MG63 (cell line): ENCODE measurements at regions not wholly inside any gene's neighbourhood (a gene's known extent, or its start where the extent isn't known, plus 50 kb on each side); places are given as distances from the start of the nearest gene placed in this dataset.

Source experiments
- DNase-seq: peaks from one replicate; pipeline ENCODE4 v3.0.0-alpha.2; 2020
- H3K27me3 ChIP-seq: fragments of 250-450 bp; sonication (Bioruptor Pico); 2 replicates; pipeline ENCODE4 v1.5.1; 2020; ENCODE audit warnings: mild to moderate bottlenecking, moderate library complexity
- H3K36me3 ChIP-seq: fragments of 250-450 bp; sonication (Bioruptor Pico); 2 replicates; pipeline ENCODE4 v1.5.1; 2020; ENCODE audit warnings: mild to moderate bottlenecking, moderate library complexity
- H3K4me3 ChIP-seq: fragments of 250-450 bp; sonication (Bioruptor Pico); 2 replicates; pipeline ENCODE4 v1.5.1; 2020; ENCODE audit warnings: mild to moderate bottlenecking, moderate library complexity
- H3K9me3 ChIP-seq: fragments of 250-450 bp; sonication (Bioruptor Pico); 2 replicates; pipeline ENCODE4 v1.5.1; 2020; ENCODE audit warnings: mild to moderate bottlenecking, moderate library complexity

DNA sequence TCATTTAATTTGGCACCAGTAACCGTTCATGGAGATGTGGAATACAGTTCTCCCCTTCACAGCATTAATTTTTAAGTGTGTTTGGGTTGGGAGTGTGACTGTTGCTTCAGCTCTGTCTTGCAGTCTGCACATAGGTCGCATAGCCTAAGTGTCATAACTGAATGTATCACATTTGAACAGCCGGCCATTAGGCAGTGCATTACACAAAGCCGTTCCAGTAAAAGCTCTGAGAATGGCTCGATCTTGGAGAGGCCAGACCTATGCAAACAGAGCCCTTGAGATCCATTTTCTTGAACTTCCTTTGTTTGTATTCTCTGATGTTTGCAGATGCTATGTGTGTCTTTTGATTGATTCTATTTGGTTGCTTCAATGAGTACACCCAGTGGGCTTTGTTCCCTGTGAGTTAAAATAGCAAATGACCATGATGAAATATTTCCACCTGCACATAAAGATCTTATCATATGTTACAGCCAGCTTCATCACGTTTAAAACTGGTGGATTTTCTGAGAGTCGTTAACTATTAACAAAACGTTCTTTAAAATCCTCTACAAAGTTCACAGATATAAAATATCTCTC, 1104.9 kb upstream of the SLC10A2 start:
- no peak overlapping the region for H3K4me3 ChIP-seq
- no peaks in the 10 kb centered on the region for H3K27me3 ChIP-seq
- DNase-seq: no peak
- H3K36me3 ChIP-seq: no peaks in the 10 kb centered on the region
- H3K9me3 ChIP-seq: no peaks in the 10 kb centered on the region

GRCh38 chr13:104163866-104164630, 1097.8 kb upstream of the SLC10A2 start:
- DNase-seq: no peak
- Histone ChIP-seq H3K27me3 (no peaks in the 10 kb centered on the region), H3K9me3 (no peaks in the 10 kb centered on the region), H3K4me3 (no peak overlapping the region), H3K36me3 (no peaks in the 10 kb centered on the region)

GRCh38 chr13:104160536-104160935, 1094.3 kb upstream of the SLC10A2 start:
- DNase-seq: no peak
- H3K4me3 ChIP-seq: no peak overlapping the region
- no peaks in the 10 kb centered on the region for H3K36me3 ChIP-seq
- no peaks in the 10 kb centered on the region for H3K9me3 ChIP-seq
- H3K27me3 ChIP-seq: no peaks in the 10 kb centered on the region

GRCh38 chr13:104143760-104144416, 1077.7 kb upstream of the SLC10A2 start:
- no peaks in the 10 kb centered on the region for H3K36me3 ChIP-seq
- no peak overlapping the region for H3K4me3 ChIP-seq
- DNase-seq: no peak
- H3K27me3 ChIP-seq: no peaks in the 10 kb centered on the region
- H3K9me3 ChIP-seq: no peaks in the 10 kb centered on the region

- no peak overlapping the region for H3K4me3 ChIP-seq
- no peak for DNase-seq
- H3K27me3 ChIP-seq: no peaks in the 10 kb centered on the region
- no peaks in the 10 kb centered on the region for H3K36me3 ChIP-seq
- H3K9me3 ChIP-seq: no peaks in the 10 kb centered on the region
Measured at GRCh38 chr13:104140552-104140951, 1074.3 kb upstream of the SLC10A2 start.

GRCh38 chr13:104137416-104137815, 1071.2 kb upstream of the SLC10A2 start:
- Histone ChIP-seq H3K36me3 (no peaks in the 10 kb centered on the region), H3K4me3 (no peak overlapping the region), H3K27me3 (no peaks in the 10 kb centered on the region), H3K9me3 (no peaks in the 10 kb centered on the region)
- DNase-seq: no peak

- H3K36me3 ChIP-seq: no peaks in the 10 kb centered on the region
- no peak overlapping the region for H3K4me3 ChIP-seq
- no peaks in the 10 kb centered on the region for H3K27me3 ChIP-seq
- H3K9me3 ChIP-seq: no peaks in the 10 kb centered on the region
- no peak for DNase-seq
Measured at GRCh38 chr13:104132849-104133248, 1066.6 kb upstream of the SLC10A2 start.

- DNase-seq: peak; percentile 2
Measured at GRCh38 chr13:104114101-104114500, 1047.9 kb upstream of the SLC10A2 start.

DNA sequence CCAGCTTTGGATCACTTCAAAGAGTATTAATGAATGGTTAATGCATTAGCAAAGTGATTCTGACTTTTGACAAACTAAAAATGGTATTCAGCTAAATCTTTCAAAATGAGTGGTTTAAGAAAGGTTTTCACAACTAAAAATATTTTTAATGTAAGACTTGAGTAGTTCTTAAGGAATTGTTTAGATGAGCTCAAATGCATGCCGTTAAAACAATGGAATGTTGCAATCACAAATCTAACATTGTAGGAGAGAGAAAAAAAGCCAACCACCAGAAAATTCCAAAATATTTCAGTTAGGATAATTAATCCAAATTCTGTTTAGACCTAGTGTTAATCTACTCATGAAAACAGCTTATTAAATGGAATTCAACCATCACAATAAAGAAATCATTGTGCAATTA, 1044.8 kb upstream of the SLC10A2 start:
- no peaks in the 10 kb centered on the region for H3K36me3 ChIP-seq
- H3K9me3 ChIP-seq: no peaks in the 10 kb centered on the region; the same call in 1 of the 2 replicates
- H3K4me3 ChIP-seq: no peak overlapping the region
- no peaks in the 10 kb centered on the region for H3K27me3 ChIP-seq
- no peak for DNase-seq

More at GRCh38 chr13:104114101-104114500, 1047.9 kb upstream of the SLC10A2 start:
- Histone ChIP-seq H3K4me3 (no peak overlapping the region), H3K27me3 (no peaks in the 10 kb centered on the region), H3K36me3 (no peaks in the 10 kb centered on the region), H3K9me3 (no peaks in the 10 kb centered on the region; the same call in 1 of the 2 replicates)

GRCh38 chr13:104106705-104107393, 1040.6 kb upstream of the SLC10A2 start:
- no peak for DNase-seq
- Histone ChIP-seq H3K36me3 (no peaks in the 10 kb centered on the region), H3K27me3 (no peaks in the 10 kb centered on the region), H3K9me3 (no peaks in the 10 kb centered on the region; the same call in 1 of the 2 replicates), H3K4me3 (no peak overlapping the region)

GRCh38 chr13:104105418-104106355, 1039.5 kb upstream of the SLC10A2 start:
- no peak overlapping the region for H3K4me3 ChIP-seq
- no peaks in the 10 kb centered on the region; the same call in 1 of the 2 replicates for H3K9me3 ChIP-seq
- DNase-seq: no peak
- no peaks in the 10 kb centered on the region for H3K27me3 ChIP-seq
- no peaks in the 10 kb centered on the region for H3K36me3 ChIP-seq

GRCh38 chr13:104099750-104100149, 1033.5 kb upstream of the SLC10A2 start:
- no peaks in the 10 kb centered on the region for H3K36me3 ChIP-seq
- no peak for DNase-seq
- H3K27me3 ChIP-seq: no peaks in the 10 kb centered on the region
- H3K4me3 ChIP-seq: no peak overlapping the region
- no peaks in the 10 kb centered on the region for H3K9me3 ChIP-seq

- DNase-seq: peak; percentile 43
- no peaks in the 10 kb centered on the region for H3K27me3 ChIP-seq
Measured at GRCh38 chr13:104098421-104098820, 1032.2 kb upstream of the SLC10A2 start.

DNA sequence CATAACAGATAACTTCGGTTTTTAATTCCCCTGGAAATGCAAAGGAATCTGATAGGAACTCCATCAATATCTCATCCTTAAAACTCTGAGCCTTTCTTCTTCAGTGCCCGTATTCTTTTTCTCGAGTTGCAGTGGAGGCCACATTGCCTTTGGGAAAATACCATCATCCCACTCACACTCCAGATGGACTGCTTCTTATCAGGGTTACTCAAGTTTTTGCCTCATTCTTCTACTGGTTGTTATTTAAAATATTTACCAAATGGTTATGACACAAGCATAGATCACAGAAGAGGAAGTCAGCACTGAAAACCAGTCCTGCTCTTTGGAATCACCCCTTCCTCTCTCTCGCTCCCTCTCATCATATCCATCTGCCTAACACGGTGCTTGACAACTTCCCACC, 1020.5 kb upstream of the SLC10A2 start:
- no peaks in the 10 kb centered on the region for H3K9me3 ChIP-seq
- no peak for DNase-seq
- no peaks in the 10 kb centered on the region for H3K36me3 ChIP-seq
- no peak overlapping the region for H3K4me3 ChIP-seq
- no peaks in the 10 kb centered on the region for H3K27me3 ChIP-seq

More at GRCh38 chr13:104098421-104098820, 1032.2 kb upstream of the SLC10A2 start:
- Histone ChIP-seq H3K9me3 (no peaks in the 10 kb centered on the region), H3K4me3 (no peak overlapping the region), H3K36me3 (no peaks in the 10 kb centered on the region)

GRCh38 chr13:104086210-104086609, 1020.0 kb upstream of the SLC10A2 start:
- Histone ChIP-seq H3K27me3 (no peaks in the 10 kb centered on the region), H3K9me3 (no peaks in the 10 kb centered on the region), H3K4me3 (no peak overlapping the region), H3K36me3 (no peaks in the 10 kb centered on the region)
- DNase-seq: no peak

DNA sequence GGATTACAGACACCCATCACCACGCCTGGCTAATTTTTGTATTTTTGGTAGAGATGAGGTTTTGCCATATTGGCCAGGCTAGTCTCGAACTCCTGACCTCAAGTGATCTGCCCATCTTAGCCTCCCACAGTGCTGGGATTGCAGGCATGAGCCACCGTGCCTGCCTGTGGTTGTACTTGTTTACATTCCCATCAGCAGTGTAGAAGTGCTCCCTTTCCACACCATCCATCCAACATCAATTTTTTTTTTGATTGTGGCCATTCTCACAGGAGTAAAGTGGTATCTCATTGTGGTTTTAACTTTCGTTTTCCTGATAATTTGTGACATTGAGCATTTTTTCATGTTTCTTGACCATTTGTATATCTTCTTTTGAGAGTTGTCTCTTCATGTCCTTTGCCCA, 1019.4 kb upstream of the SLC10A2 start:
- Histone ChIP-seq H3K36me3 (no peaks in the 10 kb centered on the region), H3K27me3 (no peaks in the 10 kb centered on the region), H3K4me3 (no peak overlapping the region), H3K9me3 (no peaks in the 10 kb centered on the region)
- no peak for DNase-seq
